Bronchial epithelial cell (primary cell): ENCODE measurements at regions not wholly inside any gene's neighbourhood (a gene's known extent, or its start where the extent isn't known, plus 50 kb on each side); places are given as distances from the start of the nearest gene placed in this dataset.

Experiments used
- DNase-seq: peaks from one replicate; pipeline ENCODE4 v3.0.0-alpha.2; 2010; ENCODE audit warnings: low read depth
- FAIRE-seq: peaks from 2 replicates; lab custom pipeline; 2011; peaks lifted over from hg19 to GRCh38; lab: Jason Lieb, UNC
- H3K27me3 ChIP-seq: 2 replicates; pipeline ENCODE4 v1.5.1; 2011; ENCODE audit warnings: low read length; ENCODE audit not compliant: control insufficient read depth, insufficient read depth
- H3K36me3 ChIP-seq: 2 replicates; pipeline ENCODE4 v1.5.1; 2011; ENCODE audit warnings: low read length; ENCODE audit not compliant: control insufficient read depth, insufficient read depth
- H3K4me3 ChIP-seq: 2 replicates; pipeline ENCODE4 v1.5.1; 2011; ENCODE audit warnings: mild to moderate bottlenecking, low read depth, low read length, control low read depth
- CTCF ChIP-seq: IDR thresholded peaks from 2 replicates; pipeline ENCODE4 v1.5.1; 2011; ENCODE audit warnings: mild to moderate bottlenecking, moderate library complexity, low read length, control low read depth, inconsistent platforms; ENCODE audit not compliant: insufficient read depth, severe bottlenecking

GRCh38 chrX:110557864-110558263 is 199.2 kb downstream of the RTL9 start:
- no peak for DNase-seq
- no peak for FAIRE-seq
- Histone ChIP-seq H3K27me3 (no peaks in the 10 kb centered on the region), H3K36me3 (no peaks in the 10 kb centered on the region), H3K4me3 (no peak overlapping the region)
- no peak for TF ChIP-seq CTCF

GRCh38 chrX:110558406-110558805 is 199.8 kb downstream of the RTL9 start:
- no peak for DNase-seq
- FAIRE-seq = no peak
- H3K27me3 ChIP-seq = no peaks in the 10 kb centered on the region
- H3K36me3 ChIP-seq = no peaks in the 10 kb centered on the region
- no peak overlapping the region for H3K4me3 ChIP-seq
- no peak for TF ChIP-seq CTCF

- FAIRE-seq = no peak
- TF ChIP-seq CTCF = no peak
- Histone ChIP-seq H3K27me3 (no peaks in the 10 kb centered on the region), H3K4me3 (no peak overlapping the region), H3K36me3 (no peaks in the 10 kb centered on the region)
- DNase-seq = no peak
Observed at GRCh38 chrX:110561034-110561433, 202.4 kb downstream of the RTL9 start.

GRCh38 chrX:110563282-110563681 is 204.6 kb downstream of the RTL9 start:
- Histone ChIP-seq H3K27me3 (no peaks in the 10 kb centered on the region), H3K4me3 (no peak overlapping the region), H3K36me3 (no peaks in the 10 kb centered on the region)
- TF ChIP-seq CTCF = no peak
- FAIRE-seq = no peak
- no peak for DNase-seq

GRCh38 chrX:110568441-110568840 is 209.8 kb downstream of the RTL9 start:
- no peak for TF ChIP-seq CTCF
- FAIRE-seq = no peak
- H3K36me3 ChIP-seq = no peaks in the 10 kb centered on the region

GRCh38 chrX:110569506-110569905 is 210.9 kb downstream of the RTL9 start:
- DNase-seq (no peak), FAIRE-seq (no peak)
- Histone ChIP-seq H3K27me3 (no peaks in the 10 kb centered on the region), H3K36me3 (no peaks in the 10 kb centered on the region), H3K4me3 (no peak overlapping the region)
- TF ChIP-seq CTCF = no peak

More at GRCh38 chrX:110568441-110568840, 209.8 kb downstream of the RTL9 start:
- Histone ChIP-seq H3K27me3 (no peaks in the 10 kb centered on the region), H3K4me3 (no peak overlapping the region)
- no peak for DNase-seq
